ENCODE measurements at regions not wholly inside any gene's neighbourhood (a gene's known extent, or its start where the extent isn't known, plus 50 kb on each side); places are given as distances from the start of the nearest gene placed in this dataset.
A peak's percentile ranks its signal among the peaks of the same experiment; 100 is the strongest.
"Not testable (repeated sequence)": the region's sequence is repeated elsewhere in the genome, so short reads cannot be mapped to it uniquely, and the experiment has no call there.

GRCh38 chr2:9708683-9709538, 78.1 kb upstream of the YWHAQ start:
- no peak for DNase-seq (ENCODE audit: low spot score)

GRCh38 chr2:9709539-9710285, 78.9 kb upstream of the YWHAQ start:
- DNase-seq (ENCODE audit: low spot score) = no peak

GRCh38 chr2:9710311-9710710, 79.5 kb upstream of the YWHAQ start:
- no peak for DNase-seq (ENCODE audit: low spot score)

- no peak for DNase-seq (ENCODE audit: low spot score)
Measured at GRCh38 chr2:9712263-9712662, 81.5 kb upstream of the YWHAQ start.

GRCh38 chr2:9714630-9715214, 83.9 kb upstream of the YWHAQ start:
- DNase-seq (ENCODE audit: low spot score) = no peak

- no peak for DNase-seq (ENCODE audit: low spot score)
Measured at GRCh38 chr2:9715238-9715637, 84.4 kb upstream of the YWHAQ start.

GRCh38 chr2:9717886-9718451, 87.2 kb upstream of the YWHAQ start:
- DNase-seq (ENCODE audit: low spot score) = no peak

- peak; percentile 84 for DNase-seq (ENCODE audit: low spot score)
Measured at GRCh38 chr2:9720352-9721093, 89.7 kb upstream of the YWHAQ start.

GRCh38 chr2:9721344-9721743, 90.5 kb upstream of the YWHAQ start:
- peak; percentile 43 for DNase-seq (ENCODE audit: low spot score)

GRCh38 chr2:9722451-9722850, 91.7 kb upstream of the YWHAQ start:
- no peak for DNase-seq (ENCODE audit: low spot score)

GRCh38 chr2:9724565-9724964, 93.8 kb upstream of the YWHAQ start:
- DNase-seq (ENCODE audit: low spot score) = no peak

GRCh38 chr2:9725106-9725505, 94.3 kb upstream of the YWHAQ start:
- no peak for DNase-seq (ENCODE audit: low spot score)

- DNase-seq (ENCODE audit: low spot score) = not testable (repeated sequence)
Measured at GRCh38 chr2:9726016-9726415, 95.2 kb upstream of the YWHAQ start.

GRCh38 chr2:9730523-9730922, 99.7 kb upstream of the YWHAQ start:
- DNase-seq (ENCODE audit: low spot score) = not testable (repeated sequence)

GRCh38 chr2:9732824-9733223, 102.0 kb upstream of the YWHAQ start:
- DNase-seq (ENCODE audit: low spot score) = no peak

GRCh38 chr2:9734308-9734707, 103.5 kb upstream of the YWHAQ start:
- DNase-seq (ENCODE audit: low spot score) = no peak

GRCh38 chr2:9735335-9735734, 104.5 kb upstream of the YWHAQ start:
- no peak for DNase-seq (ENCODE audit: low spot score)

GRCh38 chr2:9736021-9736420, 105.2 kb upstream of the YWHAQ start:
- DNase-seq (ENCODE audit: low spot score) = no peak

GRCh38 chr2:9737053-9737875, 106.0 kb upstream of the TAF1B start:
- peak; percentile 68 for DNase-seq (ENCODE audit: low spot score)

GRCh38 chr2:9738062-9738461, 105.2 kb upstream of the TAF1B start:
- no peak for DNase-seq (ENCODE audit: low spot score)
